PC-9 (cell line): ENCODE measurements at regions not wholly inside any gene's neighbourhood (a gene's known extent, or its start where the extent isn't known, plus 50 kb on each side); places are given as distances from the start of the nearest gene placed in this dataset.

ENCODE experiments used
- CTCF ChIP-seq: fragments of 200-600 bp; sonication (generic); conservative IDR thresholded peaks from 2 replicates; pipeline ENCODE4 v1.6.1; 2017; ENCODE audit warnings: mixed run types, antibody characterized with exemption, mild to moderate bottlenecking, moderate library complexity
- EZH2 ChIP-seq: fragments of 200-600 bp; sonication (generic); IDR thresholded peaks from 2 replicates; pipeline ENCODE4 v1.8.0; 2017; ENCODE audit warnings: antibody characterized with exemption, low read depth

GRCh38 chr13:18943721-18944391, 237.8 kb downstream of the TUBA3C start:
- TF ChIP-seq CTCF (no peak), EZH2 (no peak)
